ENCODE measurements at regions not wholly inside any gene's neighbourhood (a gene's known extent, or its start where the extent isn't known, plus 50 kb on each side); places are given as distances from the start of the nearest gene placed in this dataset.
A peak's percentile ranks its signal among the peaks of the same experiment; 100 is the strongest.

DNA sequence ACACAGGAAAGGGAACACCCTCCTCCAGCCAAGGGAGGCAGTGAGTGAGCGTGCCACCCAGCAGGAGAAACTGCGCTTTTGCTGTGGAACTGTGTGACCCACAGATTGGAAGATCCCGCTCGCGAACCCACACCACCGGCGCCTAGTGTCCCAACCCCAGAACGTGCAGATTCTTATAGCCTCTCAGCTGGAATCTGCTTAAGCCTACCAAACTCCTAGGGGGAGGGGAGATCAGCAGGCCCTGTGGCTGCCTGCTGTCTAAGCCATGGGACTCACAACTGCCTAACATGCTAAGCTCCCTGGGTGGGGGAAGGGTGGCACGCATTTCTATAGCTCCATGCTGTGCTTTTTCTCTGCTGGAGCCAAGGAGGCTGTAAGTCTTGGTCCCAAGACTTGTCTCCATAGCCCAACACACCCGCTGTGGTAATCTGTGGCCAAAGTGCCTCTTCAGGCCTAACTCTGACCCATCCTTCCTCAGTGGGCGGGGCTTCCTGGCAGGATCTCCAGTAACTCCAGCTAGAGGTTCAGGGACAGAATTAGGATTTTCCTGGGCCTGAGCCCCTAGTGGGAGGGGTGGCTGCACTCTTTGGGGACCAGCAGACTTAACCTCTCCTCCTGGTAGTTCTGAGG is 485.0 kb downstream of the TAF11L14 start:
- 78 to 94% methylated on average over 11 of the region's 11 CpGs for WGBS, 2 donors
- intact Hi-C loops (cut with DNase I; ENCODE audit: low total_unique reads) = no loop called here
- TF ChIP-seq POLR2A (IDR thresholded peaks at IDR 0.05) = no peak
- TF ChIP-seq, protein P1, sequence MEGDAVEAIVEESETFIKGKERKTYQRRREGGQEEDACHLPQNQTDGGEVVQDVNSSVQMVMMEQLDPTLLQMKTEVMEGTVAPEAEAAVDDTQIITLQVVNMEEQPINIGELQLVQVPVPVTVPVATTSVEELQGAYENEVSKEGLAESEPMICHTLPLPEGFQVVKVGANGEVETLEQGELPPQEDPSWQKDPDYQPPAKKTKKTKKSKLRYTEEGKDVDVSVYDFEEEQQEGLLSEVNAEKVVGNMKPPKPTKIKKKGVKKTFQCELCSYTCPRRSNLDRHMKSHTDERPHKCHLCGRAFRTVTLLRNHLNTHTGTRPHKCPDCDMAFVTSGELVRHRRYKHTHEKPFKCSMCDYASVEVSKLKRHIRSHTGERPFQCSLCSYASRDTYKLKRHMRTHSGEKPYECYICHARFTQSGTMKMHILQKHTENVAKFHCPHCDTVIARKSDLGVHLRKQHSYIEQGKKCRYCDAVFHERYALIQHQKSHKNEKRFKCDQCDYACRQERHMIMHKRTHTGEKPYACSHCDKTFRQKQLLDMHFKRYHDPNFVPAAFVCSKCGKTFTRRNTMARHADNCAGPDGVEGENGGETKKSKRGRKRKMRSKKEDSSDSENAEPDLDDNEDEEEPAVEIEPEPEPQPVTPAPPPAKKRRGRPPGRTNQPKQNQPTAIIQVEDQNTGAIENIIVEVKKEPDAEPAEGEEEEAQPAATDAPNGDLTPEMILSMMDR (IDR thresholded peaks at IDR 0.05) = no peak
- no peak overlapping the region for H3K27ac ChIP-seq
- no peaks in the 10 kb centered on the region for H3K4me1 ChIP-seq
- H3K36me3 ChIP-seq (ENCODE audit: low read depth, missing control alignments) = no peaks in the 10 kb centered on the region
- H3K27me3 ChIP-seq = no peaks in the 10 kb centered on the region
- no peaks in the 10 kb centered on the region for H3K9me3 ChIP-seq
- H3K4me3 ChIP-seq = no peak overlapping the region
- no peak for DNase-seq

DNA sequence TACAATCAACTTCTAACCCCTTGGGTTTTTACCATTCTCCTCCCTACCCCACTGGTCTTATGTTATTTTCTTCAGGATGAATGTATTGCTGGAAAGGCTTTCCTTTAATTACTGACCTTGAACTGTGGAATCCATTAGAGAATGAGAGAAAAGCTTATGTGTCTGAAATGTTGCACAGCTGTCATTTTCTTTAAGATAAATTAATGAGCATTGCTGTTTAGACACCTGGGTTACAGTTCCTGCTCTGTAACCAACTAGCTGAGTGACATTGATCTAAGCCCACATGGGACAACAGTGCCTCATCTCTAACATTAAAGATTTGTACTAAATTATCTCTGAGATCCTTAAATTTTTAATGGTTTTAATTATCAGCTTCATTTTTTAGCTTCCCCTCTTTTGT is 507.0 kb downstream of the TAF11L14 start:
- H3K27me3 ChIP-seq = no peaks in the 10 kb centered on the region
- no peak overlapping the region for H3K4me3 ChIP-seq
- intact Hi-C loops (cut with DNase I; ENCODE audit: low total_unique reads) = no loop called here
- no peaks in the 10 kb centered on the region for H3K36me3 ChIP-seq (ENCODE audit: low read depth, missing control alignments)
- H3K27ac ChIP-seq = no peak overlapping the region
- no peaks in the 10 kb centered on the region for H3K9me3 ChIP-seq
- TF ChIP-seq, protein P1 (IDR thresholded peaks at IDR 0.05) = no peak
- no peak for TF ChIP-seq POLR2A (IDR thresholded peaks at IDR 0.05)
- H3K4me1 ChIP-seq = no peaks in the 10 kb centered on the region
- no peak for DNase-seq

DNA sequence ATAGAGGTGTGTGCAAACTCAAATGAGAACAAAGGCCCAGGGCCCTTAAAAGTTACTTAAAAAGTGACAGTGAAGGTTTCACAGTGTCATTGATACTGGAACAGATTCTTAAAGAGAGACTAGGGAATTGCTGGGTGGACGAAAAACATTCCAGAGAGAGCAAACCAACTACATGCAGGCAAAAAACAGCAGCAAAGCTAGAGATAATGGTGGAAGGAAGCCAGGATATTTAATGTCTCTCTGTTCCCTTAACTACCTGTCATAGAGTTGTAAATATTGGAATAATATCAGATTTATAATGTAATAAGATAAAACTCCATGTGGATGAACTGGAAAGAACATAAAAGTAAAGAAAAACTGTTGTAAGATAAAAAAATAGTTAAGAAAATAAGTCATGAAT is 508.6 kb downstream of the TAF11L14 start:
- Histone ChIP-seq H3K4me3 (no peak overlapping the region), H3K4me1 (no peaks in the 10 kb centered on the region), H3K36me3 (ENCODE audit: low read depth, missing control alignments) (no peaks in the 10 kb centered on the region), H3K27me3 (no peaks in the 10 kb centered on the region), H3K27ac (no peak overlapping the region), H3K9me3 (no peaks in the 10 kb centered on the region)
- WGBS, 2 donors = 38 to 49% methylated on average over 1 of the region's 1 CpG
- intact Hi-C loops (cut with DNase I; ENCODE audit: low total_unique reads) = no loop called here
- TF ChIP-seq, protein P1 (IDR thresholded peaks at IDR 0.05) = no peak
- TF ChIP-seq POLR2A (IDR thresholded peaks at IDR 0.05) = no peak
- no peak for DNase-seq

DNA sequence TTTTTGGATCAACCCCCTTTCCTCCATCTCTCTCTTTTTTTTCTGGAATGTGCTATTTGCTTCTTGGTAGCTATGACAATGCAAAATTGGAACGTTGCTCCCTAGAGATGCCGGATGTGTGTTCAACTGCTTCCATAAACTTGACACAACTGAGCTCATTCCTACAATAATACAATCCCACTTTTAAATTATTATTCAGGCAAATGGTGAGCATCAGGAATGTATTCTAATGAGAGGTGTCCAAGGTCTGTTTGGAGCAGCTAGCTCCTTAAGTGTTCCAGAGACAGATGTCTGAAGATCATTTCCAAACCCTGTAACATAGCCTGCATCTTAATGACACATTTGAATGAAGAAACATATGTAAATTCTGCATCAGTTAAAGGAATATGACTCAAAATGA is 518.4 kb downstream of the TAF11L14 start:
- intact Hi-C loops (cut with DNase I; ENCODE audit: low total_unique reads) = no loop called here
- Histone ChIP-seq H3K27me3 (no peaks in the 10 kb centered on the region), H3K27ac (no peak overlapping the region), H3K4me1 (no peaks in the 10 kb centered on the region), H3K4me3 (no peak overlapping the region), H3K36me3 (ENCODE audit: low read depth, missing control alignments) (no peaks in the 10 kb centered on the region), H3K9me3 (no peaks in the 10 kb centered on the region)
- no peak for DNase-seq
- WGBS, 2 donors = 81 to 82% methylated on average over 2 of the region's 2 CpGs
- TF ChIP-seq POLR2A (IDR thresholded peaks at IDR 0.05) = no peak
- TF ChIP-seq, protein P1 (IDR thresholded peaks at IDR 0.05) = no peak

DNA sequence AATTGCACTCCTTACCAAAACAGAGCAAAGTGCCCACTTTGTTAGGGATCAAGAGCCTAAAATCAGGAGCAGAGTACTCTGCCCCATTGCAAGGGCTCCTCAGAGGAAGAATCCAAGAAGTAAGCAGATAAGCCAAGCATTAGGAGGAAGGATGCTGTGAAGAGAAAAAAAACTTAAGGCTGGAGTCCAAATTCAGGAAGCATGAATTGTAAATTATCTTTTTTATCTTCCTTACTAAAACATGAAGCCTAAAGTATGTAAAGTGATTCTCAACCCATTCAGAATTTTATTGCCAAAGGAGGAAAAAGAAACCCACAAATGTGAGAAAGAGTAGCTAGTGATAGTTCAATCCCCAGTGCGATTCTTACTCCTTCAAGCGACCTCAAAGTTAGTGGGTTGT is 523.9 kb downstream of the TAF11L14 start:
- TF ChIP-seq, protein P1 (IDR thresholded peaks at IDR 0.05) = no peak
- no peak for TF ChIP-seq POLR2A (IDR thresholded peaks at IDR 0.05)
- Histone ChIP-seq H3K27me3 (no peaks in the 10 kb centered on the region), H3K9me3 (no peaks in the 10 kb centered on the region), H3K4me3 (peak overlapping the region in 1 of 2 donors; percentile 20), H3K27ac (no peak overlapping the region), H3K36me3 (ENCODE audit: low read depth, missing control alignments) (no peaks in the 10 kb centered on the region), H3K4me1 (no peaks in the 10 kb centered on the region)
- no peak for DNase-seq
- 61 to 82% methylated on average over 2 of the region's 2 CpGs for WGBS, 2 donors
- intact Hi-C loops (cut with DNase I; ENCODE audit: low total_unique reads) = no loop called here
